ENCODE measurements at regions not wholly inside any gene's neighbourhood (a gene's known extent, or its start where the extent isn't known, plus 50 kb on each side); places are given as distances from the start of the nearest gene placed in this dataset.

GRCh38 chr1:243996223-243996622 lies 54.9 kb upstream of the ZBTB18 start:
- no peak overlapping the region for H3K27ac ChIP-seq
- H3K4me3 ChIP-seq, result no peak overlapping the region
- in situ Hi-C loops (cut with MboI; ENCODE audit: low pct_unique_long_range_greater_than_20kb in 2 of 9, low sequenced_read_pairs in 9 of 9, unreplicated experiment in 9 of 9), result no loop called here
- no peaks in the 10 kb centered on the region for H3K4me1 ChIP-seq (replicated peaks in 1 of 2)
- ATAC-seq (replicated peaks in 6 of 8), result no peak

GRCh38 chr1:243991650-243992049 lies 59.4 kb upstream of the ZBTB18 start:
- Histone ChIP-seq H3K4me1 (replicated peaks in 1 of 2) (no peaks in the 10 kb centered on the region), H3K4me3 (no peak overlapping the region), H3K27ac (no peak overlapping the region)
- ATAC-seq (replicated peaks in 6 of 8), result no peak
- WGBS, 10 experiments, result 0 to 100% (median 72%) methylated on average over 1 to 3 of the region's 3 CpGs; no CpG with 5 or more reads in 3 of the 10 experiments
- in situ Hi-C loops (cut with MboI; ENCODE audit: low pct_unique_long_range_greater_than_20kb in 2 of 9, low sequenced_read_pairs in 9 of 9, unreplicated experiment in 9 of 9), result no loop called here

- Histone ChIP-seq H3K27ac (no peak overlapping the region), H3K4me3 (no peak overlapping the region), H3K4me1 (replicated peaks in 1 of 2) (no peaks in the 10 kb centered on the region)
- in situ Hi-C loops (cut with MboI; ENCODE audit: low pct_unique_long_range_greater_than_20kb in 2 of 9, low sequenced_read_pairs in 9 of 9, unreplicated experiment in 9 of 9), result no loop called here
- ATAC-seq (replicated peaks in 6 of 8), result no peak
- 60 to 100% (median 91%) methylated on average over 1 to 10 of the region's 10 CpGs; no CpG with 5 or more reads in 1 of the 10 experiments for WGBS, 10 experiments
Observed at GRCh38 chr1:243984788-243985187, 66.3 kb upstream of the ZBTB18 start.

GRCh38 chr1:243982447-243983018 lies 68.5 kb upstream of the ZBTB18 start:
- no peak for ATAC-seq (replicated peaks in 6 of 8)
- no peak overlapping the region for H3K4me3 ChIP-seq
- 28 to 72% (median 50%) methylated on average over 2 to 7 of the region's 7 CpGs for WGBS, 10 experiments
- H3K27ac ChIP-seq, result no peak overlapping the region
- in situ Hi-C loops (cut with MboI; ENCODE audit: low pct_unique_long_range_greater_than_20kb in 2 of 9, low sequenced_read_pairs in 9 of 9, unreplicated experiment in 9 of 9), result no loop called here
- no peaks in the 10 kb centered on the region for H3K4me1 ChIP-seq (replicated peaks in 1 of 2)

- in situ Hi-C loops (cut with MboI; ENCODE audit: low pct_unique_long_range_greater_than_20kb in 2 of 9, low sequenced_read_pairs in 9 of 9, unreplicated experiment in 9 of 9), result no loop called here
- H3K4me3 ChIP-seq, result no peak overlapping the region
- no peak overlapping the region for H3K27ac ChIP-seq
- WGBS, 10 experiments, result 80 to 100% (median 97%) methylated on average over 1 to 3 of the region's 3 CpGs; no CpG with 5 or more reads in 3 of the 10 experiments
- ATAC-seq (replicated peaks in 6 of 8), result no peak
- H3K4me1 ChIP-seq (replicated peaks in 1 of 2), result no peaks in the 10 kb centered on the region
Observed at GRCh38 chr1:243980471-243980870, 70.6 kb upstream of the ZBTB18 start.

GRCh38 chr1:243980071-243980470 lies 71.0 kb upstream of the ZBTB18 start:
- no peak overlapping the region for H3K27ac ChIP-seq
- in situ Hi-C loops (cut with MboI; ENCODE audit: low pct_unique_long_range_greater_than_20kb in 2 of 9, low sequenced_read_pairs in 9 of 9, unreplicated experiment in 9 of 9), result no loop called here
- H3K4me1 ChIP-seq (replicated peaks in 1 of 2), result no peaks in the 10 kb centered on the region
- H3K4me3 ChIP-seq, result no peak overlapping the region
- ATAC-seq (replicated peaks in 6 of 8), result no peak

- no peak for ATAC-seq (replicated peaks in 6 of 8)
- H3K4me3 ChIP-seq, result no peak overlapping the region
- in situ Hi-C loops (cut with MboI; ENCODE audit: low pct_unique_long_range_greater_than_20kb in 2 of 9, low sequenced_read_pairs in 9 of 9, unreplicated experiment in 9 of 9), result no loop called here
- WGBS, 10 experiments, result 92 to 94% methylated on average over 3 of the region's 18 CpGs; no CpG with 5 or more reads in 8 of the 10 experiments
- H3K4me1 ChIP-seq (replicated peaks in 1 of 2), result peaks cover 0 to 2% of the 10 kb centered on the region in 2 donors
- no peak overlapping the region for H3K27ac ChIP-seq
Observed at GRCh38 chr1:243979396-243979795, 71.7 kb upstream of the ZBTB18 start.

- WGBS, 10 experiments, result 24 to 93% (median 77%) methylated on average over 5 of the region's 5 CpGs
- no peak for ATAC-seq (replicated peaks in 6 of 8)
Observed at GRCh38 chr1:243977094-243977493, 74.0 kb upstream of the ZBTB18 start.

GRCh38 chr1:243974451-243975292 lies 76.4 kb upstream of the ZBTB18 start:
- 12 to 87% (median 68%) methylated on average over 2 to 9 of the region's 10 CpGs for WGBS, 10 experiments
- ATAC-seq (replicated peaks in 6 of 8), result peak in 5 of 8 experiments; percentile 20 to 72 (median 56)
- H3K4me3 ChIP-seq, result no peak overlapping the region

More at GRCh38 chr1:243977094-243977493, 74.0 kb upstream of the ZBTB18 start:
- no peak overlapping the region for H3K27ac ChIP-seq
- in situ Hi-C loops (cut with MboI; ENCODE audit: low pct_unique_long_range_greater_than_20kb in 2 of 9, low sequenced_read_pairs in 9 of 9, unreplicated experiment in 9 of 9), result no loop called here
- no peak overlapping the region for H3K4me3 ChIP-seq
- peaks cover 0 to 3% of the 10 kb centered on the region in 2 donors for H3K4me1 ChIP-seq (replicated peaks in 1 of 2)

GRCh38 chr1:243973169-243973568 lies 77.9 kb upstream of the ZBTB18 start:
- no peak for ATAC-seq (replicated peaks in 6 of 8)
- WGBS, 10 experiments, result 0 to 92% (median 60%) methylated on average over 1 to 4 of the region's 4 CpGs; no CpG with 5 or more reads in 1 of the 10 experiments
- in situ Hi-C loops (cut with MboI; ENCODE audit: low pct_unique_long_range_greater_than_20kb in 2 of 9, low sequenced_read_pairs in 9 of 9, unreplicated experiment in 9 of 9), result no loop called here
- H3K4me3 ChIP-seq, result no peak overlapping the region
- H3K4me1 ChIP-seq (replicated peaks in 1 of 2), result peaks cover 12 to 14% of the 10 kb centered on the region in 2 donors
- no peak overlapping the region for H3K27ac ChIP-seq

More at GRCh38 chr1:243974451-243975292, 76.4 kb upstream of the ZBTB18 start:
- H3K27ac ChIP-seq, result no peak overlapping the region
- peaks cover 0 to 3% of the 10 kb centered on the region in 2 donors for H3K4me1 ChIP-seq (replicated peaks in 1 of 2)
- in situ Hi-C loops (cut with MboI; ENCODE audit: low pct_unique_long_range_greater_than_20kb in 2 of 9, low sequenced_read_pairs in 9 of 9, unreplicated experiment in 9 of 9), result no loop called here

- ATAC-seq (replicated peaks in 6 of 8), result no peak
- Histone ChIP-seq H3K27ac (no peak overlapping the region), H3K4me1 (replicated peaks in 1 of 2) (peaks cover 12 to 15% of the 10 kb centered on the region in 2 donors), H3K4me3 (no peak overlapping the region)
- in situ Hi-C loops (cut with MboI; ENCODE audit: low pct_unique_long_range_greater_than_20kb in 2 of 9, low sequenced_read_pairs in 9 of 9, unreplicated experiment in 9 of 9), result no loop called here
- WGBS, 10 experiments, result 14 to 100% (median 93%) methylated on average over 1 to 2 of the region's 2 CpGs; no CpG with 5 or more reads in 3 of the 10 experiments
Observed at GRCh38 chr1:243970077-243970476, 81.0 kb upstream of the ZBTB18 start.

- H3K4me3 ChIP-seq, result no peak overlapping the region
- peaks cover 9 to 15% of the 10 kb centered on the region in 2 donors for H3K4me1 ChIP-seq (replicated peaks in 1 of 2)
- 23 to 60% (median 45%) methylated on average over 3 to 5 of the region's 5 CpGs; no CpG with 5 or more reads in 1 of the 10 experiments for WGBS, 10 experiments
- H3K27ac ChIP-seq, result no peak overlapping the region
- in situ Hi-C loops (cut with MboI; ENCODE audit: low pct_unique_long_range_greater_than_20kb in 2 of 9, low sequenced_read_pairs in 9 of 9, unreplicated experiment in 9 of 9), result no loop called here
- ATAC-seq (replicated peaks in 6 of 8), result no peak
Observed at GRCh38 chr1:243968413-243968812, 82.7 kb upstream of the ZBTB18 start.

- H3K4me1 ChIP-seq (replicated peaks in 1 of 2), result peaks cover 9 to 15% of the 10 kb centered on the region in 2 donors
- no peak overlapping the region for H3K27ac ChIP-seq
- ATAC-seq (replicated peaks in 6 of 8), result no peak
- in situ Hi-C loops (cut with MboI; ENCODE audit: low pct_unique_long_range_greater_than_20kb in 2 of 9, low sequenced_read_pairs in 9 of 9, unreplicated experiment in 9 of 9), result no loop called here
- WGBS, 10 experiments, result 7 to 100% (median 94%) methylated on average over 2 of the region's 2 CpGs
- H3K4me3 ChIP-seq, result no peak overlapping the region
Observed at GRCh38 chr1:243964915-243965314, 86.2 kb upstream of the ZBTB18 start.

All from motor neuron (in vitro differentiated cells).